ENCODE measurements at regions not wholly inside any gene's neighbourhood (a gene's known extent, or its start where the extent isn't known, plus 50 kb on each side); places are given as distances from the start of the nearest gene placed in this dataset.

DNA sequence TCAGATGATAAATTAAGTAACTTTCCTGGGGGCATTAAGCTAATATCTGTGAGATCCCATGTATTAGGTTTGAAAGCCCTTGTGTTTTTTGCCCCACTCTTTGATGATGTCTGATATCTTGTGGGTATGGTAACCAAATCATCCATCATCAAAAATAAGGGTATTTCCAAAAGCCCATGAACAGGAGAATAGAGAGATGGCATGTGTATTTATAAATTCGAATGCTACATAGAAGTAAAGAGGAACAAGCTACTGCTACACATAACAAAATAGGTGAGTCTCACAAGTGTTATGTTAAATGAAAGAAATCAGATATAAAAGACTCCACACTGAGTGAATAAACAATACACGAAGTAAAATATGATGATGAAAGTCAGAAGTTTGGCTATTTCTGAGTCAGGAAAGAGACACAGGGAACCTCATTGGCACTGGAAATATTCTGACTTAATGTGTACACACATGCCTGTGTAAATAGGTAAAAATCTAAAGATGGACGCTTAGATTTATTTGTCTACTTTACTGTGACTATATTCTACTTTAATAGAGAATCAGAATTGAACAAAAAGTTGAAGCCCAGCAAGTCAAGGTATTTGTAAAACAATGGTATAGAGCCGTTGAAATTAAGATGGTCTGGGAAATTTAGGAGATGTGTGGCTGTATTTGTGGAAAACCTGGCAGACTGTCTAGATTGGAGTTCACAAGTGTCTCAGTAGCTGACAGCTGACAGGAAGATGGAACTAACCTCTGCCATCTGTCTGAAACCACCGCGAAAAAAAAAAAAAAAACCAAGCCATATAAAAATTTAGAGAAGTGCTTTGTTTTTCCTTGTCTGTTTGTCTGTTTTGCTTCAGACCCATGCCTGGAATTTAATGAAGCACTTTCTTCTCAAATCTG lies 111.0 kb upstream of the TGFBR2 start:
- DNase-seq (ENCODE audit: low read depth in 2 of 2), result no peak

DNA sequence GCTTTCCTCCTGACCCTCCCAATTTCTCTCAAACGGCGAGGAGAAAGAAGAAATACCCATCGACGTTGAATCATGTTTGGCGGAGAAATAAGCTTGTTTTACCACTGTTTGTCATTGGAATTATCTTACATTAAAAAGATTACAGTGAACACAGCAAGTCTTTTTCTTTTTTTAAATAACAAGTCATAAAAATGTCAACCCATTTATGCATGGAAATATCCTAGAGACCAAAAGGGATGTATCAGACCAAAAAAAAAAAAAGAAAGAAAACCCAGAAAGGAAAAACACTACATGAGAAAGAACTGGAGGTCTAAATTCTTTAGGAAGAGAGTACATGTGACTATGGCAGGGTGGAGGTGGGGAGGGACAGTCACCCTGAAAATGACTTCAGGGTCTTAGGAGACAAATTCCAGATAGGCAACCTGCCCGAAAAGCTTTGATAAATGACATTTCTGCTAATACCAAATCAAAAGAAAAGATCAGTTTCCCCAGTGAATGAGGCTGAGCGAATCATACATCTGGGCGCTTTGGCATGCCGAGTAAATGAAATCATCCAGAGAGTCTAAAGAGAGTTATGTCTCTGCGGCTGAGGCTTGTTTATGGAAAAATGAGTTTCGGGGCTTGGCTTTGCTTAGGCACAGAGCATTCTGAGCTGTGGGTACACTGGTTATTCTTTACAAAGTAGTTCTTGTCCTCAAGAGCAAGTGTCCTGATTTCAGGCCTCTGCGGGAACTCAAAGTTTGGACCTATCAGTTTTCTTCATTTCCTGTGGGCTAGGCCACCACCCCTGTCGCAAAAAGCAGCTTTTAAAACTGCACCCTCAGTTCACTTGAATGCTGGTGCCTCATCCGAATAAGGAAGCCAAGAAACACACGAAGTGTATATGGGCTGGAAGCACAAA lies 110.1 kb upstream of the TGFBR2 start:
- DNase-seq (ENCODE audit: low read depth in 2 of 2), result no peak

DNA sequence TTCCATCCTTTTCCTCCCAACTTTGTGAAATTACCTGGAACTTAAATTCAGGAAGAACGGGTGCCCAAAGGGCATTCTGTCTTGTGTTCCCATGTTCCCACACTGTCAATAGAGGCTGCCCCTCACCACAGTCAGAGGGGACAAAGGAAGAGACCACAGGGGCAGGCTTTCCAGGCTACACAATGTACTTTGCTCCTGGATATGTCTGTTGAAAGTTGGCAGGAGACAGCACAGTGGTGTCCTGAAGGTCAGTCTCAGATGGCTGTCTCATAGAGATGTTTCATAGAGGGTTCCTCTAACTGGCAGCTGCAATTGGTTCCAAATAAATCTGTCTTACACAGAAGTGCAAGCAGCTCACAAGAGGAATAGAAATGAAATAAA lies 107.8 kb upstream of the TGFBR2 start:
- no peak for DNase-seq (ENCODE audit: low read depth in 2 of 2)

DNA sequence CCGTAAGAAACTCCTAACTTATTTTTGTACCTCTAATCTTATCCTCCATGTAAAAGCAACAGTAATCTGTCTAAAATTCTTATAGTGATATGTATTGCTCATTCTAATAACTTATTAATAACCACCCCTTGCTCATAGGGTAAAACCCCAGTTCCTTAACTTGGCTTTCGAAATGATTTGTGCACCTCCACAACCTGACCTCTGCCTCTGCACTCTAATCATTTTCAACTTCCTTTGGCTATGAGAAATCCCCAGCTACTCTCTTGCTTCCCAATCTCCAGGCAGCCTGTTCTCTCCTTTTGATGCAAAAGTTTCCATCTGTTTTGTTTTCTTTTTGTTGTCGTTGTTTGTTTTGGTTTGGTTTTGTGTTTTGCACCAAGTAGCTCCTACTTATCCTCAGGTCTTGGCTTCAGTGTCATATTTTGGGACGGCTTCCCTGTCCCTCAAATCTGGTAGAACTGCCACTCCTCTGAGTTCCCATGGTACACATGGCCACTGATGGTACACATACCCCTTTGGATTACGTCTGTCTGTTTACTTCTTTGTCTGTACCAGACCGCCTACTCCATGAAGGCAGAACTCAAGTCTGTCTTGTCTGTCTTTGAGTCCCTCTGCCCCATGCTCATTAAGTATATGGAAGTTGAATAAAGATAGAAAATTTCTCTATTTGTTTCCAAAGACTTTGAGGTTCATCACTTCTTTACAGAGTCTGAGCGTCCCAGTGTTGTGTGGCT lies 105.6 kb upstream of the TGFBR2 start:
- DNase-seq (ENCODE audit: low read depth in 2 of 2), result no peak

DNA sequence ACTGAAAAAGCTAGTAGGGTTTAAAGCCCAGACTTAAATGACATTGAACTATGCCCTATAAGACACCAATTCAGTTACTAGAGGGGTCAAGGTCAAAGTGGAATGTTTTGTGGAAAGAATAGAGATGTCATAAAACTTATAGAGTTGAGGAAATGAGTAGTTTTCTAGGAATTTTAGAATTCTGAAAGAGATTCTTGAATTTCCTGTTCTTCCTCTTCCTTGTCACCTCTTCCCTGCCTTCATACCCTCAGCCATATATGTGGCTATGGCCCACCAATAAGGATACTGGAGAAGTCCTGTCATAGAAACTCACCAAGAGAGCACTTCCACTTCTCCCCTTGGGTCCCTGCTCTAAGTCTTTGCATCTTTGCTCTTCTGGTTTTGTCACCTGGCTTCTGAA lies 104.9 kb upstream of the TGFBR2 start:
- no peak for DNase-seq (ENCODE audit: low read depth in 2 of 2)

DNA sequence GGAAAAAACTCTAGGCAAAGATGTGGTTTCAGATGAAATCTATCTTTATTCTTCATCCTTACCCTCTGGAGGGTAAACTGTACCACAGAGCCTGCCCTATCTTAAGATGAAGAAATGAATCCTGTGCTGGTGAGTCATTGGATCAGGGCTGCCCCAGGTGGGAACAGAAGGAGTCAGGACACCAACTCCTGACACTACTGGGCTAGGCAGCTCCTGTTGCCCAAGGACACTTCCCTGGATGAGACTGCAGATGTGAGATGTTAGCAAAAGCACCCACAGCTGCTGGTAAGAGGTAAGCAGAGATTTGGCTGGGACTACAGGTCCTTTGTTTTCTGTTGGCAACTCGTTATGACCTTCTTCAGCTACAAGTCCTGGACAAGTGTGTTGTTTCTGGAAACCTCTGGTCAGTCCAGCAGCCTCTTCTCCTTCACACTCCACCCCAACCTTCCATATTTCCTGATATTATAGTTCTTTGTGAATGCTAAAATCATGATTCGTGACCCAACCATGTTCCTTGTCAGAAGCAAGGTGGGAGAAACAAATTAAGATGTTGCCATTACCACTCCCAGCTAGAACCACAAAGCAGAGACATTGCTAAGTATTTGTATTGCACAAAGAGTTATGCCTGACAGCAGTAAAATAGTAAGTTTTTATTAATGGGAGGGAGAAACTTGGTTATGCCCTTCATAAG lies 104.2 kb upstream of the TGFBR2 start:
- DNase-seq (ENCODE audit: low read depth in 2 of 2), result no peak

DNA sequence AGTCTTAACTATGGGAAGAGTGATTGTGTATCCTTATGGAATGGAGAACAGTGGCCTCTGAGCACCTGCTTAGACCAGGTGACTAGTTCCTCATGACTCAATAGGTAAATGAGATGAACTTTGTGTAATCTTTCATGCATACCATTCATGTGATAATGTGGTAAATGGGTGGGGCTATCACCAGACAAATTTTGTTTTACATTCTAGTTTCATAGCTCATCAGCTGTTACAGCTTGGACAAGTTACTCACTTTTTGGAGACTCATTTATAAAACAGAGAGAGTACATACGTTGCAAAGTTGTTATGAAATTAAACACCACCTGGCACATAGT lies 103.7 kb upstream of the TGFBR2 start:
- no peak for DNase-seq (ENCODE audit: low read depth in 2 of 2)

DNA sequence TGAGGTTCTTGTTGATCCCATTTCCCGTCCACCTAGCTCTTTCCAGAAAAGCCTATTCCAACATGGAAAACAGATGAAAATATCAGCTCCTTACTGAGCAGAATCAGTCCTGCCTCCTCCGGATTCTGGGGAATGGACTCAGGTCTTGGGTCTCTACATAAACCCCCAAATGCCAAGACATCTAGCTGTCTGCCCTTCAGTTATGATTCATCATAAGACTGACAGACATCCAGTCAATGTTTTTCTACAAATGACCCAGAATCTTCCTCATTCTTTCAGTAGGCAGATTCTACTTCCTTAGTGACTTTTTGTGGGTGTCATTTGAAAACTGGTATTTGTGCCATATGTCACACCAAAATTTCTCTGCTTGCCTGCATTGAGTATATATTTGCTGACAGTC lies 103.0 kb upstream of the TGFBR2 start:
- no peak for DNase-seq (ENCODE audit: low read depth in 2 of 2)

DNA sequence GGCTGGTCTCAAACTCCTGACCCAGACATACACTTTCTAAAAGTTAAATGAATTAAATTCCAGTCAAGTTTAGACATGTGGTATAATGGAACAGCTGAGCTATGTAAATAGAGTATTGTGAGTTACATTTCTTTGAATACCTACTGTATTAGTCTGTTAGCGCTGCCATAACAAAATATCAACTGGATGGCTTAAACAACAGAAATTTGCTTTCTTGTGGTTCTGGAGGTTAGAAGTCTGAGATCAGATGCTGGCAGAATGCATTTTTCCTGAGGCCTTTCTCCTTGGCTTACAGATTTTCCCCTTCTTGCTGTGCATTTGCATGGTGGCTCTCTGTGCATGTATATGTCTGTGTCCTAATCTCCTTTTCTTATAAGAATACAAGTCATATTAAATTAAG lies 101.5 kb upstream of the TGFBR2 start:
- DNase-seq (ENCODE audit: low read depth in 2 of 2), result no peak

DNA sequence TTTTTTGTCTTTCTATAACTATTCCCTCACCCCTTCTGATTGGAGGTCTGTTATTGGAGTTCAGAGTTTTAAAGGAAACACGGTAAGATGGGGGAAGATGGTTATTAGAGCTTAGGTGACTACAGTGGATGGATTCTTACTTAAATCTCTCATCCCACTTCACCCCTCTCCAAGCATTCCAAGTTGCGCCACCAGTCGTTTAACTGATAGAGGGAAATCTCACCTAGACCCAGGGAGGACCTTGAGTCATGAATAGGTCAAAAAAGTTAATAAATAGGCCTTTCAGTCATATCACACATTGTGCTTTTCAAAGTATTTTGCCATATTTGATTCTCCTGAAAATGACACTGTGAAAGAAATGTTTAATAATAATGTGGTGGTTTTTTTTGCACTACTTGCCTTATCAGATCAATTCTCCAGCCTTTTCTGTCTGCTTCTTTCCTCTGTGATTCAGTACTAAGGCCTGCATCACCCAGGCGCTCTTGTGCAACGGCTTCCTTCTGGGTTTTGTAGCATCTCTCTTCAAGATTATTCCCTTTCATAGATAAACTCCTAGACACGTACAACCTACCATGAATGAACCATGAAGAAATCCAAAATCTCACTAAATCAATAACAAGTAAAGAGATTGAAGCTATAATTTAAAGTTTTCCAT lies 100.4 kb upstream of the TGFBR2 start:
- DNase-seq (ENCODE audit: low read depth in 2 of 2), result no peak

DNA sequence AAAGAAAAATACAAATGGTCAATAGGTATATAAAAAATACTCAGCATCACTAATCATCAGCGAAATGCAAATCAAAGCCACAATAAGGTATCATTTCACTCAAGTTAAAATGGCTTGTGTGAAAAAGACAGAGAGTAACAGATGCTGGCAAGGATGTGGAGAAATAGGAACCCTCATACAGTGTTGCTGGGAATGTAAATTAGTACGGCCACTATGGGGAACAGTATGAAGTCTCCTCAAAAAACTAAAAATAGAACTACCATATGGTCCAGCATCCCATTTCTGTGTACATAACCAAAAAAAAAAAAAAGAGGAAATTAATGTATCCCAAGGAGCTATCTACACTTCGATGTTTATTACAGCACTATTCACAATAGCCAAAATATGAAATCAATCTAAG lies 98.1 kb upstream of the TGFBR2 start:
- DNase-seq (ENCODE audit: low read depth in 2 of 2), result no peak

DNA sequence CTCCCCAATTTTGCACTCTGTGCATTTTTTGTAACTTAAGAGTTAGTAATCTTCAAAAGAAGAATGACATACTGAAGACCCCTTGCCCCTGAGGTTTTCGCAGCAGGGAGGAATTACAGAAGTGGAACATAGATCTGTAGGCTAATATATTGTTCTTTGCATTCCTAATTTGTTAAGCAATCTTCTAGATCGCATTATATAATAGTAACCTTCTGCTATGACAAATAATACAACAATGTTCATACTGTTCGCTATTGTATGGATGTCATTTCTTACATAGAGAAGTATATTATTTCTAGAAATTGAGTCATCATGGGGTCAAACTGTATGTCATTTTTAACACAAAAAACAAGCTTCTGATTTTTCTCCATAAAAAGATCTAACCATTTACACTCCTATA lies 95.8 kb upstream of the TGFBR2 start:
- no peak for DNase-seq (ENCODE audit: low read depth in 2 of 2)

DNA sequence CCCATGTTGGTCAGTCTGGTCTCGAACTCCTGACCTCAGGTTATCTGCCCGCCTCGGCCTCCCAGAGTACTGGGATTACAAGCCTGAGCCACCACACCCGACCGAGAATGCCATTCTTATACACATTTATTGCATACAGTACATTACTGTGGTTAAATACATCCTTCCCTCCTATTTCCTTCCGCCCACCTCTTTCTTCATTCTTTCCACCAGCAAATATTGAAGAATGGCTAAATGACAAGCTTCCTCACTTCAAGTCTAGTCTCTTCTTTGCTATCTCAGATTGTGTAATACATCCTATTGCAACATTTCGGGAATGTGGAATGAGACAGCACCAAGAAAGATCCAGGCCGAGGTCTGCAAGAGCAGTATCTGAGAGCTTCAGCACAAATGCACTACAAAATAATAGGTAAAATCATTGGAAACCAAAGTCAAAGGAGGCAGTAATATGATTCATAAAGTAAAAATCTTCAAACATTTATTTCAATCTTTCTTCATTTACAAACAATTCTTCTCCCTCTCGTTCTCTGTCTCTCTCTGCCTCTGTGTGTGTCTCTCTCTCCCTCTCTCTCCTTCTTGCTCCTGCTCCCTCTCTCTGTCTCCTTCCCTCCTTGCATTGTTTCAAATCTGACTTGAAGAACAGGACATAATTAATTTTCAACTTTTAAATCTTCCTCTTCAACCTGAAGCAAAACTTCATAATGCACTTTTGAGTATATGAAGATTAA lies 94.7 kb upstream of the TGFBR2 start:
- no peak for DNase-seq (ENCODE audit: low read depth in 2 of 2)

DNA sequence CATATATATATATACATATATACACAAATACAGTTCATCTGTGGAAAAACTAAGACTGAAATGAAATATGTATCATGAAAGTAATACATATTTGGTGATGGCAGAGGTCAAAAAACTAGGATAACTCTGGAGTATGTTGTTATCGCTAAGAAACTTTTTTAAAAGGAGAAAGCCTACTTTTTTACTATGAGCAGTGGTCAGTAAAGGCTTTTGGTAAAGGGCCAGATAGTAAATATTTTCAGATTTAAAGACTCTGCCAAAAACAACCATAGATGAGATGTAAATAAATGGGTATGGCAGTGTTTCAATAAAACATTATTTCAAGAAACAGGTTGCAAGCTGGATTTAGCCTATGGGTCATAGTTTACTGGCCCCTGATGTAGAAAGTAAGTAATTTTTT lies 93.8 kb upstream of the TGFBR2 start:
- no peak for DNase-seq (ENCODE audit: low read depth in 2 of 2)

DNA sequence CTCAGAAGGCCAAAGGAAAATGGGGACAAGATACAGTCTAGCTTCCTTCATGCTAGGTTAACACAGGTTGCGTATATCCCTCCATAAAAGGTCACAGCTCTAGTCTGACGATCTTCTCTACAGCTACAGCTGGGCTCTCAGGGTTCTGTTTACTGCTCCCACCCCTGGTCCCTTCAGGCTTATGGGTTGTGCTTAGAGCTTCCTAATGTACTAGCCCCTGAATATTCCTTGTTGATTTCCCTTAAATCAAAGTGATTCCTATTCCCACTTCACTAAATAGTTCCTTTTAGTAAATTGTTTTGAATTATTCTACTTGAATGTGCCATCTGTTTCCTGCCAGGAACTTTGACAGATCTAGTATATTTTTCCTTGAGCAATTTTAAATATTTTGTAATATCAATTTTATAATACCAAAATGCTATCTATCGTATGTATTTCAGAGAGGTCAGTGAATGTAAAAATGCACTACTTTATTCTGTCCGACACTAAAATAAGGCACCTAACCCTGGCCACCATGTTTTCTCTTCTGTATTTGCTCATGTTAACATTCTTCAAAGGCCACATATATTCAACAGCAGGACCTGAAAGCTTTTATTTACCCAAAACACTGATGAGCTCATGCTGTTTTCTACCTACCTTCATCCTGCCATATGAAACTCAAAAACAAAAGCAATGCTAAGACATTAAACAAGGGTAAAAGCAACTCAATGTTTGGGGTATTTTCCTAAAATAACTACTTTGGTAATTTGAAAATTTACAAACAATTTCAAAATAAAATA lies 92.8 kb upstream of the TGFBR2 start:
- no peak for DNase-seq (ENCODE audit: low read depth in 2 of 2)

DNA sequence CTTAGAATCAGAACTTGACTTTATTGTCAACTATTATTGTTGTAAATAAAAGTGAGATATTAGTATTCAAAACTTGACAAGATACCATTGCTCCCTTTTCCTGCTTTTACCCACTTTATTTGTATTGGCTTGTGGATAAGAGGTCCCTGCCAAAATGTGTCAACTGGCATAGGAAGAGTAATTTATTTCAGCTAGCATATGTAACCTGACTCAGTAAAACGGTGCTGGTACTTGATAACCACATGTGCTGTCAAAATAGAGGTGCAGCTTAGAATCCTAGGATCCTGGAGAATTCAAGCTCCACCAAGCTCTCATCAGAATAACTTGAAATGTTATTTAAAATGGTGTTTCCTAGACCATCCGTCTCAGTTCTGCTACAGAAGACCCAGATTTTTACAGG lies 90.2 kb upstream of the TGFBR2 start:
- no peak for DNase-seq (ENCODE audit: low read depth in 2 of 2)

DNA sequence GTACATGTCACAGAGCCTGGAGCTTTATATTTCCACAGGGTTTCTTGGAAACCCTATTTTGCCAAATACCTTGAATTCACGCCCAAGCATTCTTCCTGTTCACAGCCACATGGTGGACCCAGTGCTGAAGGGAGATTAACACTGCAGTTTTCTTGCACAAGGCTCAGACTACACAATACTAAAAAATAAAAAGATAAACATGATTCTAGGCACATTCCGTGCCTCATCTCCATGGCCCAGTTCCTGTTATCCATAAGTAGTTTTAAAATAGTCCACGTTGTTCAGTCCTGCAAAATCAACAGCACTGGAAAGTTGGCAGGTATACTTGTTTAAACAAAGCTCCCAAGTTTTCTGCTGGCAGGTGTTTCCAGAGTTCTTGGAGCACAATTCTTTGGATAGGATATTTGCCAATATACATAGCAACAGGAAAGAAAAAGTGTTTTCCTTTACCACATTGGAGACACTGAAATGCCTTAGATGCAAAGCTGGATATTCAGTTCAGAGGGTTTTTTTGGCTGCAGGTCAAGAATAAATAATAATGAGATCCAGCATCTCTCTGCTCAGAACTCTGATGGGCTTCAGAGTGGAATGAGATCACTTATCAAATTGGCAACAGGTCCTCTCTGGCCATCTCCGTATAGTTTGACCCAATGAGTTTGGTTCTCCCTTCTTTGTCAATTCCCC lies 88.1 kb upstream of the TGFBR2 start:
- no peak for DNase-seq (ENCODE audit: low read depth in 2 of 2)

DNA sequence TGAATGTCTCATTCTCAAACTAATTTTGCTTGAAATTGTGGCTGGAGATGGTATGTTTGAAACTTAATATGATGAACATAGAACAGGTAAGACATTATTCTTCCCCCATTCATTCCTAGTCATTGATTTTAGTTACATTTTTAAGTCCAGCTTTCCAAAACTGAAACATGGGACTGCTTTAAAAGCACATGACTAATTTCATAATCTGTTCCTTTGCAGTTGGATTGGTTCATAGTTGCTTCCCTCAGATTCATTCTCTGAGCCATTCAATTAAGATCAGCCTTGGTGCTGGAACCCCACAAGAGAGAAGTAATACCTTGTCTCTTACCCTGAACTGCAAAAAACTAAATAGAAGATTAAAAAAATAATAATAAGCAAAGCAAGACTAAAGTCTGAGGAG lies 87.5 kb upstream of the TGFBR2 start:
- no peak for DNase-seq (ENCODE audit: low read depth in 2 of 2)

DNA sequence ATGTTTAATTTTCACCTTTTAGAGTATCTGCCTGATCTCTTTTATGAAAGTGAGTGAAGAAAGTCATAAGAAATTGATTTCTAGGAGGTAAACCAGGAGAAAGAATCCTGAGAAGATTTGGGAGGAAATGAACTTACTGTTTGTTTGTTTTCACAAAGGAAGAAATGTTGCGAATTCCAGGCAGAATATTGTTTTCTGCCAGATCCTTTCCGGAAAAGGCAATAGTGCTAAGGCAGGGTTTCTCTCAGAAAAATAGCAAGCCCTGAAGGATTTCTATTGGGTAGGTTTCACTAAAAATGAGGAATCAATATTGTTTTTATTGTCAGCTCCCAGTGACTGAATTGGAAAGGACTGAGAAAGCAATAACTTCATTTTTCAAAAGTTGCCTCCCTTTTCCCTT lies 85.7 kb upstream of the TGFBR2 start:
- no peak for DNase-seq (ENCODE audit: low read depth in 2 of 2)
